NCI-H82 (cell line): ENCODE measurements at regions not wholly inside any gene's neighbourhood (a gene's known extent, or its start where the extent isn't known, plus 50 kb on each side); places are given as distances from the start of the nearest gene placed in this dataset.
"Not testable (repeated sequence)": the region's sequence is repeated elsewhere in the genome, so short reads cannot be mapped to it uniquely, and the experiment has no call there.

Experiments
- DNase-seq: peaks from one replicate; lab custom pipeline; 2025; lab: John Stamatoyannopoulos, UW

- no peak for DNase-seq
Observed at GRCh38 chr11:22049276-22049675, 143.6 kb upstream of the ANO5 start.

DNA sequence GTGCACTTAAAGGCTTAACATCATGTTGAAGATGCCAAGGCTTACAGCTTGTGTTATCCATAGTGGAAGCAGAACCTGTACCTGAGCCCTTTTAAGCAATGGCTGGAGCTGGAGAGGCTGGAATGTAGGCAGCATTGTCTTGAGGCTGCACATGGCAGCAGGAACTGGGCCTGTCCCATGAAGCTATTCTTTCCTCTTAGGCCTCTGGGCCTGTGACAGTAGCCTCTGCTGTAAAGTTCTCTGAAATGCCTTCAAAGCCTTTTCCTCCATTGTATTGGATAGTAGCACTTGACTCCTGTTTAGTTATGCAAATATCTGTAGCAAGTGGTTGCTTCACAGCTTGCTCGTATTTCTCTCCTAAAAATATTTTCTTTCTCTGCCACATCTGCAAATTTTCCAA, 127.4 kb upstream of the ANO5 start:
- DNase-seq, result no peak

- no peak for DNase-seq
Observed at GRCh38 chr11:22069844-22070243, 123.0 kb upstream of the ANO5 start.

DNA sequence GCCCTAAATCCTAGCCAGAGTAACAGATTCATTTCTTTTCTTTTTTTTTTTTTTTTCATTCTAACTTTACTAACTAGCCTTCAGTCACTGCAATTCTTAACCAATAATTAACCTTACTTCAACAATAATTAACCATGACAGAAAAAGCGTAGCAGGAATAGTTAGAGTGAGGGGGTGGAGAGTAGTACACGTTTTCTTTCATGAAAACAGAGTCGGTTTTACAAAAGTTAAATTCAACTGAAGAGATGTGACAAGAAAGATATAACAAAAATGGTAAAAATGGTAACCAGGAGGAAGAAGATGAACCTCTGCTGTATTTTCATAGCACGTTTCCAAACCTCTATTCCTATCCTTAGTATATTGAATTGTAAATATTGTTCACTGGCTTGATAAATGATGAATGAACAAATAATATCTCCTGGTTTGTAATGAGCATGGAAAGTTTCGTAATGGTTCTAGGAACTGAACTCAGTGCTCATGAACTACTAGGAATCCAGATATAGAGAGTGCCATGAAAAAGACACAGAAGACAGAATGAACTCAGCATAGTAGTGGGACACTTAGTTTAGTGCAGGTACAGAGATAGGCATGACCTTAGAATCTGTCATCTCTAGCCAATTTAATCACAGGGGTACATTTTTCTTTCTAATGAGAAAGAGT, 116.5 kb upstream of the ANO5 start:
- no peak for DNase-seq

DNA sequence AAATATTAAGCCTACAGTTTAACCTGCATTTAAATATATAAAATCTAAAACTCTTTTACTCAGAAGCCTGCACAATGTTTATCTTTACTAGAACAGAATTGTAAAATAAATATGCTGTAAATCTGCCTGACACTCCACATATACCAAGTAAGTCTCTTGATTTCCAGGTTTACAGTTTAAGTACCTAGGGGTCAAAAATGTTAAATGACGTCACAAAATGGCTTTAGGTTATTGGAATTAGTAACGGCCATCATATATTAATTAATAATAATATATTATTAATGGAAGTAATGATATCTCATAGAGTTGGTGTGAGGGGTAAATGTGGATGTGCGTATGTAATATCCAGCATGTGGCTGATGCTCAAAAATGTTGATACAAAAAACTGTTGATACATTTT, 114.8 kb upstream of the ANO5 start:
- DNase-seq, result no peak

DNA sequence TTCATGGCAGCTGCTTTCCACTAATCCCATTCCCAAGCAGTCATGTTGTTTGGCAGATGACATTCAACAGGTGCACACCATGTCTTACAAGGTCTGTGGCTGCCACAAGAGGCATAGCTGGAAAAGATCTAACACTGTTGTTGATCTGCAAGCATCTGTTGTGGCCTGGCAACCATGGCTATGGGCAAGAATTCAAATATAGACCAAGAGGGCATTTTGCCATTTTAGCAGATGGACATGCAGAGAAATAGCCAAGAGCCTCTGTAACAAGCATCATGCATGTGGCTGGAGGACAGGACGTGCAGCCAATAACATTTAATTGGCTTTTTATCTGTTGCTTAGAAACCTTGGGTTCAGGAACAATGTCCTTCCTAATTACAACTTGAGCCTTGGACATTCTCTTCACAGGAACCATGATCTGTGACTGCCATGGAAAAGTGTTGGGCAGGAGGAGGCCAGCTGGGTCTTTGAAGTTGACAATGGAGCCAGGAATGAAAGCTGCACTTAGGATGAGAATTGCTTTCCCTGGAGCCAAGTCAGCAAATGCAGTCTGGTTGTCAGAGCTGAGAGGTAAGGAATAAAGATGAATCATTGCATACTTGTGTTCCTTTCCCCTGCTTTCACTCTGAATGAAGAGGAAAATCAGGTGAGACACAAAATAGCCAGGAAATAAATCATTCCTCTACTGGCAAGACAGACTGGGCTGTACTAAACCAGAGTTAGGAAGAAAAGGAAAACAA, 113.6 kb upstream of the ANO5 start:
- peak; percentile 72 for DNase-seq

- no peak for DNase-seq
Observed at GRCh38 chr11:22082178-22082577, 110.7 kb upstream of the ANO5 start.

GRCh38 chr11:22082788-22083187, 110.1 kb upstream of the ANO5 start:
- no peak for DNase-seq

- no peak for DNase-seq
Observed at GRCh38 chr11:22084056-22084455, 108.8 kb upstream of the ANO5 start.

DNA sequence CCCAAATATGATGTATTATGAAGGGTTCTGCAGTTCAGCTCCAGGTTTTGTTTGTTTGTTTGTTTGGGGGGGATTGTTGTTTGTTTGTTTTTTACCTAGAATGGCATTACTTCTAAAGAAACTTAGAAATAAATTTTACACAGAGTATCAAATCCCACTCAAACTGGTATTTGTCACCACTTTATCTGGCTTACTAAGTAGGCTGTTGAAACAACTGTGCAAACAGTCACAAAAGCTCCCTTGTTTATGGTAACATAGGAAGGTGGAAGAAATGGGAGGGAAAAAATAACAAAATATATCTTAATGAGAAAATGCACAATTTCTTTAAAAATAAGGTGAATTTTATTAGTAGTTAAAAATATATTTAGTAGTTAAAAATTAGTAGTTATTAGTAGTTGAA, 108.3 kb upstream of the ANO5 start:
- DNase-seq, result no peak

DNA sequence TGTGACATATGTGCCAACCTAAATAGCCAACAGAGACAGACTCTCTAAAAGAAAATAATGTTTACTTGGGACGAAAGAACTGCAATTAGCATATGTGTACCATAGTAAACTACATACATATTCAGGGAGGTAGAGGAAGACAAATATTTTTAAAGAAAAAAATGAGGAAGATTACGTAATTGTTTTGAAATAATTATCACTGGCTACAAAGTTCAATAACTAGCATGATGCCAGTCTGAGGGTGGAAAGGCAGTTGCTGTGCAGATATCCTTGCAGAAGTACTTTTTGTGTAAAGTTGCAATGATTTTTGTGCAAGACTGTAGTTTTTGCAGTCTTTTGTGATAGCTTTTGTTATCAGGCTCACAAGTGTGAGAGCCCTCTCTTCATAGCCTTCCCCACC, 103.3 kb upstream of the ANO5 start:
- no peak for DNase-seq

GRCh38 chr11:22106566-22106965, 86.3 kb upstream of the ANO5 start:
- DNase-seq, result no peak

DNA sequence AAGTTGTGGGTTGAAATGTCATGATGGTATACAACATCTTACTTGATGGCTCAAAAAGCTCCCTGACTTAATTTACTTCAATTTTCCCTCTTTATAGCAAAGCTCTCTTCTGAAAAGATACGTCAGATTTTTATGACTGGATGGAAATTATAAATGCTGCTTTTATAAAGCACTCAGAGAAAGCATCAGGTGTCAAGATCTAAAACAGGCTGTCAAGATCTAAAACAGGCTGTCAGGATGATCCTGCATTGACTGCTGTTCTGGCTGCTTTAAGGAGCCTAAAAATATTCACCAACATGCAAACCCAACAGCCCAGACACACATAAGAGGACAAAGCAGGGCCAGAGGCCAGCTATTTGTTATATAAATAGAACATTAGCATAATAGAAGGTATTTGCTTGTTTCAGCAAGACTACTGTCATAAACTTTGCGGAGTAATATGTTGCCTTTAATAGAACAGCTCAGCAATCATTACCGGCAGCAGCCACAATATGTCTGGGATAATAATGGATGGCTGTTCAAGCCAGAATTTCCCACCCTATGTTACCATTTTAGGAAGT, 77.3 kb upstream of the ANO5 start:
- no peak for DNase-seq

DNA sequence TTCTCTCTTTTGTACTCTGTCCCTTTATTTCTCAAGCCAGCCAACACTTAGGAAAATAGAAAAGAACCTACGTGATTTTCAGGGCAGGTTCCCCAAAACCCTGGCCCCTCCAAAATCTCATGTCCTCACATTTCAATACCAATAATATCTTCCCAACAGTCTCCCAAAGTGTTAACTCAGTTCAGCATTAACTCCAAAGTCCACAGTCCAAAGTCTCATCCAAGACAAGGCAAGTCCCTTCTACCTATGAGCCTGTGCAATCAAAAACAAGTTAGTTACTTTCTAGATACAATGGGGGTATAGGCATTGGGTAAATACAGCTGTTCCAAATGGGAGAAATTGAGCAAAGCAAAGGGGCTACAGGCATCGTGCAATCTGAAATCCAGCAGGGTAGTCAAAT, 64.9 kb upstream of the ANO5 start:
- not testable (repeated sequence) for DNase-seq

GRCh38 chr11:22130462-22131053, 62.3 kb upstream of the ANO5 start:
- DNase-seq, result peak; percentile 56

- DNase-seq, result no peak
Observed at GRCh38 chr11:22133776-22134175, 59.1 kb upstream of the ANO5 start.

DNA sequence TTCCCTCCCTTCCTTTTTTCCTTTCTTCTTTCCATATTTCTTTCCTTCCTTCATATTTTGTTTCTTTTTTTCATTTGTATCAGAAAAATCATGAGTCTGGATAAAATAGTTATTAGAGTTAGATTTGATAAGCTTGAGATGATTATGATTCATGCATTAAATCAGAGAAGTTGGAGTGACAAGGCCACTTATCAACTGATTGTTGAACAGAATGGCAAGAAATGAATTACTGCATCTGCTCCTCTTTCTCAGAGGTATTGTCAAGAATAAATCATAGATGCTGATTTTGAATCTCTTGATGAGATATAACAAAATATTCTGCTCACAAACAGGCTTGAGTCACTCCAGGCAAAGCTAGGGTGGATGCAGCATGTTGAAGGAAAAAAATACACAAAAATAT, 54.6 kb upstream of the ANO5 start:
- DNase-seq, result no peak
